GM19324 (cell line): ENCODE measurements at regions not wholly inside any gene's neighbourhood (a gene's known extent, or its start where the extent isn't known, plus 50 kb on each side); places are given as distances from the start of the nearest gene placed in this dataset.

Experiments
- ATAC-seq: cut with Tn5 transposase; IDR thresholded peaks from one replicate; pipeline ENCODE4 v1.9.1; 2021; ENCODE audit warnings: mild to moderate bottlenecking, moderate library complexity; ENCODE audit not compliant: unreplicated experiment, low FRiP score

DNA sequence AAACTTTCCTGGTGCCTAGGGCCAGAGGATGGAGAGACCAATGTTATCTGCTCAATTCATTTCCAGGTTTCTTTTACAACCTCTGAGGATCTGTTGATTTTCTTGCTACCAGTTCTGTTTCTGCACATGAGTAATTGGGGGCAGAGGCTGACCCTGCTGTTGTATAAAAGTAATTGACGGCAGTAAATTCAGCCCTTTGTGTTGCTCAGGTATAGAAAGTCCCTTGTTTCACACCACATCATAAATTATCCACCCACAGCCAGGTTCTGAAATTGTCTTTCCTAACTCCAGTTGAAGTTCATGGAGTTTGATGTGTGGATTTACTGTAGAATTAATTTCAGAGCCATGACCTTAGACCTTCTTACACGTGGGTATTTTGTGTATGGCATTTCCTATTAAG, 107.4 kb upstream of the GRIK2 start:
- ATAC-seq = no peak

DNA sequence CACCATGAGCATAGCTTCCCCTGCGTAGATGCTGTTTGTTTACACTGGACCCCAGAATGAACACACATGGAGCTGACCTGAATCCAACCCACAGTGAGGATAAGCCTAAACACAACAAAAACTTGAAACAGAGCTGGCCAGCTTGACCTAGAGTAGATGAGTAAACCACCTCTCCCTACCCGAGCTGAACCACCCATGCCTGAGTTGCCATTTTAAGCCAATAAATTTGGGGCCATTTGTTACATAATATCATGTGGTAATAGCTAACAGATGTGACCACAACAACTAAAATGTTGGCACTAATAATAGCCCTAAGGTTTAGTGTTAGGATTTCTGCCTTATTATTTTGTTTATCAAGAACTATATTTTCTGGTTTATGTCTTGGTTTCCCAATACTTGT, 103.2 kb upstream of the GRIK2 start:
- ATAC-seq = no peak

DNA sequence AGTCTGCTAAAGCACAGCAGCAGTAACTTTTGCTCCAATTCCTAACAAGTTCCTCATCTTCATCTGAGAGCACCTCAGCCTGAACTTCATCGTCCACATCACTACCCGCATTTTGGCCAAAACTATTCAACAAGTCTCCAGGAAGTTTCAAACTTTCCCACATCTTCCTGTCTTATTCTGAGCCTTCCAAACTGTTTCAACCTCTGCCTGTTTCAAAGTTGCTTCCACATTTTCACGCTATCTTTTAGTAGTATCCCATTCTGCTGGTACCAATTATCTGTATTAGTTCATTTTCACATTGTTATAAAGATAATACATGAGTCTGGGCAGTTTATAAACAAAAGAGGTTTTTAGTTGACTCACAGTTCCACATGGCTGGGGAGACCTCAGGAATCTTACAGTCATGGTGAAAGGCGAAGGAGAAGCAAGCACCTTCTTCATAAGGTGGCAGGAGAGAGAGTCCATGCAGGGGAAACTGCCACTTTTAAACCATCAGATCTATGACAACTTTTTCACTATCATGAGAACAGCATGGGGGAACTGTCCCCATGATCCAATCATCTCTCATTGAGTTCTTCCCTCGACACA, 99.4 kb upstream of the GRIK2 start:
- ATAC-seq = no peak

DNA sequence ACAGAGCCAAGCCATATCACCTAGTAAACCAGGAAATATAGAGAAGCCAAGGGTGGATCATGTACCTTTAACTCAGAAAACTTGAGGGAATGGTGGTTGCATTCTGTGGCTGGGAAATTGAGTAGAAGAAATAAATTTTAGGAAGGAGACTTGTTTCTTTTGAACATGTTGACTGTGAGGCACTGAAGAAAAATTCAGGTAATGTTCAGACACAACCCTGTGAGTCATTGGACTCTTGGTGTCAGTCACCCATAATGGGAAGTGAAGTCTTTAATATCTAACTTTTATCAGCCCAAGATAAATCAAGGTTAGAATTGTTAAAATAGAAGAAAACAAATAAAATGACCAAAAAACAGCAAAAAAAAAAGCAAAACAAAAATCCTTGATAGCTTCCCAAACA, 98.8 kb upstream of the GRIK2 start:
- ATAC-seq = no peak

DNA sequence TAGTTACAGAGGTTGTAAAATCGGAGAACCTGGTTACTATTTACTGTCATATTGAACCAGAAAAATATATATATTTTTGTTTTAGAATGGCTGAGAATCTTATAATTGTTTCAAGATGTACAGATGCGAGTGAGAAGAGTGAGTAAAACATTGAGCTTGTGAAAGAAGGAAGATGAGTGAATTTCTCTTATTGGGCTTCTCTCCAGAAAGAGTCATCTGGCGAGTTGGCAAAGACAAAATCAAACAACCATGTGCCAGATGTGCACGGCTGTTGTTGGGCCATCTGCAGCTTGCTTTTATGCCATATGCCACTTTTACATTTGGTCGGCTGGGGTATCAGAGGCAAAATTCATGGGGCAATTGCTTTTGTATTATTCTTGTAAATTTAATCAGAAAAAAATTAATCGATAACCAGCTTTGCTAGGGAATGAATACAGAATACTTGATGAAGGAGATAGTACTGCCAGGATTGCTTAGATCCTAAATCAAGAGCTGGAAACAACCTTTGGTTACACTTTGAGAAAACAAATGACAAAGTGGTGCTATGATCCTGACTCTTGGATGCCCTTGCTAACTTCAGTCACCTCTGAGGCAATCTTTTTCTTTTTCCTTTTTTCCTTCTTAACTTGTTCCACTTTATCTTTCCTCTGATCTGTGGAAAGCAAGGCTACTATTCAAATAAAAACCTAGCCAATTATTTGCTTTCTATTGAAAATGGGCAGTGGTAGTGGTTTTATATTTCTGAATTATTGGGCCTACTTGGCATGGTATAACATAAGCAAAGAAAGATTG, 97.1 kb upstream of the GRIK2 start:
- ATAC-seq = no peak

DNA sequence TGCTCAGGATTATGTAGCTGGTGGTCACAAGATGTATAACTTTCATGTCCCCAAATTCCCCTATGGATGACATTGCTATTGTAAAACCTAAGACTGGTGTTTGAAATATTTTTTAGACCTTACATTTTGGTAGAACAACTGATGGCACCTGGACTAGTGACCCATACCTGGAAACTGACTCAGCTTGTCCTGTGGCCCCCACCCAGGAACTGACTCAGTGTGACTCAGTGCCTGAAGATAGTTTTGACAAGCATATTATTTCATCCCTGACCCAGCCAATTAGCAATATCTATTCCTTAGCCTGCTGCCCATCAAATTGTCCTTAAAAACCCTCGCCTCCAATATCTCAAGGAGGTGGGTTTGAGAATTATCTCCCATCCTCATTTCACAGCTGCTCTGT, 90.9 kb upstream of the GRIK2 start:
- ATAC-seq = no peak

DNA sequence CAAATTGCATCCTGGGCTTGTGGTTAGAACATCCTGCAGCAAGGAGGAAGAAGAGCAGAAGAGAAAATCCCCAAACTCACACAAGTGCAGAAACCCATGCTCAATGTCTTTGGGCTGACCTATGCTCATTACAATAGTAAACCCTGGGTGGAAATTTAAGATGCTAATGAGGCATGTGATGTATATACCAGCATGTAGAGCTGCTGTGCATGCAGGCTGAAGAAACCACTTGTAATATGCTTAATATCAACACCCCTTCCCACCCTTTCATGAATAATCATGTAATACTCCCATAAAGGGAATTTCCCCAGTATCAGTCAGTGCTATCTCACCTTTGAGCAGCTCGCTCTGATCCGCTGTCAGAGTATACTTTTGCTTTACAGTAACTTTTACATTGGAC, 90.0 kb upstream of the GRIK2 start:
- no peak for ATAC-seq

DNA sequence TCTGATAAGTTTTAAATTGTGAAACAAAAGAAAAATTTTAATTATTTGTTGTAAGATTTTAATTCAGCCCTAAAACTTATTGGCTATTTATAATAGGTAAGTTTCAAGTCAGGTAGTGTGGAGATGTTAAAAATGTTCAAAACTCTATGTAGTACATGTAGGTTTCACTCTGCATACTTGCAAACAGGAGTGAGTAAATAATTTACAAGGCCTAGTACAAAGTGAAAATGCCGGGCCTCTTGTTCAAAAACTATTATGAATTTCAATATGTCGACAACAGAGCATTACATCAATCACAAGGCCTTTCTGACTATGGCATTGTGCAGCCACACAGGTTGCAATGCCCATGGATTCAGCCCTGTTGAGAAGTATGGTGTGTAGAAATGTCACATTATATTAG, 80.9 kb upstream of the GRIK2 start:
- no peak for ATAC-seq

DNA sequence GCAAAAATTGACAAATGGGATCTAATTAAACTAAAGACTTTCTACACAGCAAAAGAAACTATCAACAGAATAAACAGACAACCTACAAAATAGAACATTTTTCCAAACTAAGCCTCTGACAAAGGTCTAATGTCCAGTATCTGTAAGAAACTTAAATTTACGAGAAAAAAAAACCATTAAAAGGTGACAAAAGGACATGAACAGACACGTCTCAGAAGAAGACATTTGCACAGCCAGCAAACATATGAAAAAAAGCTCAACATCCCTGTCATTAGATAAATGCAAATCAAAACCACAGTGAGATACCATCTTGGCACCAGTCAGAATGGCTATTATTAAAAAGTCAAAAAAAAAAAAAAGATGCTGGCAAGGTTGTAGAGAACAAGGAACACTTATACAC, 70.6 kb upstream of the GRIK2 start:
- no peak for ATAC-seq

DNA sequence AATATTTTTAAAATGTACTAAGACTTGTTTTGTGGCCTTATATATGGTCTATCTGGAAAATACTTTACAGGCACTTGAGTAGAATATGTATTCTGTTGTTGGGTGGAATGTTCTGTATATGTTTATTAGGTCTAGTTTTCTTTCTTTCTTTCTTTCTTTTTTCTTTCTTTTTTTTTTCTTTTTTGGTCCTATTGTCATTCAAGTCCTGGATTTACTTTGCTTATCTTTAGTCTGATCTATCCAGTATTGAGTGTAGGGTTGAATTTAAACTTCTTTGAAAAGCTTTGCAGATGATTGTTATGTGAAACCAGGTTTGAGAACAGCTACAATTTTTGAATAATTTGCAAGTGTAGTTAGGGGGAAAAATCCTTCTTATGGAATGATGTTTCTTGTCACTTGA, 67.1 kb upstream of the GRIK2 start:
- ATAC-seq = no peak

DNA sequence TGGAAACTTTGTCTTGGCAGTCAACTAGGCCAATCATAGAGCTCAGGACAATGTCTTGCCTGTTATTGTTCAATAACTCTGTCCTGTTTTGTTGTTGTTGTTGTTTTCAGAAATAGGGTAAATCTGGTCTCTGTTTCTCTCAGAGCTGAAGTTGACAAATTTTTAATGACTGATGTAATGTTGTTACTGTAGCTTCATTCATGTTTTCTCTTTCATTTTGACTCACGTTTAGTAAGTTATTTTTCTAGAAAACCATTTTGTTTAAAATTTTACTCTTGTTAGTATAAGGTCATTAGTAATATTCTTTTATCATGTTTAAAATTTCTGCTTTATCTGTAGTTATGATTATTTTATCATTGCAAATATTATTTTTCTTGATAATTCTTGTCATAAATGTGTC, 51.6 kb upstream of the GRIK2 start:
- ATAC-seq = no peak
